ENCODE measurements at regions not wholly inside any gene's neighbourhood (a gene's known extent, or its start where the extent isn't known, plus 50 kb on each side); places are given as distances from the start of the nearest gene placed in this dataset.

- CTCF ChIA-PET: no interaction called here
- TF ChIP-seq CTCF (IDR thresholded peaks at IDR 0.05; ENCODE audit: insufficient read depth, low read length, missing control alignments): no peak
- POLR2A ChIA-PET: no interaction called here
Measured at GRCh38 chr16:35342012-35342411, 1882.6 kb downstream of the TP53TG3F start.

GRCh38 chr16:35344012-35344762 lies 1884.8 kb downstream of the TP53TG3F start:
- no peak for DNase-seq (ENCODE audit: low read depth, low spot score)
- CTCF ChIA-PET: no interaction called here
- no peak for TF ChIP-seq CTCF (IDR thresholded peaks at IDR 0.05; ENCODE audit: insufficient read depth, low read length, missing control alignments)
- no peak overlapping the region for H3K4me3 ChIP-seq (ENCODE audit: low read depth, low read length)
- POLR2A ChIA-PET: no interaction called here

More at GRCh38 chr16:35342012-35342411, 1882.6 kb downstream of the TP53TG3F start:
- no peak overlapping the region for H3K4me3 ChIP-seq (ENCODE audit: low read depth, low read length)
- no peak for DNase-seq (ENCODE audit: low read depth, low spot score)

GRCh38 chr16:35352431-35352830 lies 1893.0 kb downstream of the TP53TG3F start:
- CTCF ChIA-PET: no interaction called here
- no peak for TF ChIP-seq CTCF (IDR thresholded peaks at IDR 0.05; ENCODE audit: insufficient read depth, low read length, missing control alignments)
- POLR2A ChIA-PET: no interaction called here
- no peak for DNase-seq (ENCODE audit: low read depth, low spot score)
- no peak overlapping the region for H3K4me3 ChIP-seq (ENCODE audit: low read depth, low read length)

GRCh38 chr16:35363510-35363909 lies 1904.1 kb downstream of the TP53TG3F start:
- POLR2A ChIA-PET: no interaction called here
- H3K4me3 ChIP-seq (ENCODE audit: low read depth, low read length): no peak overlapping the region

GRCh38 chr16:35364263-35364662 lies 1904.9 kb downstream of the TP53TG3F start:
- DNase-seq (ENCODE audit: low read depth, low spot score): no peak
- TF ChIP-seq CTCF (IDR thresholded peaks at IDR 0.05; ENCODE audit: insufficient read depth, low read length, missing control alignments): no peak
- H3K4me3 ChIP-seq (ENCODE audit: low read depth, low read length): no peak overlapping the region
- ChIA-PET POLR2A (no interaction called here), CTCF (no interaction called here)

More at GRCh38 chr16:35363510-35363909, 1904.1 kb downstream of the TP53TG3F start:
- CTCF ChIA-PET: no interaction called here
- no peak for TF ChIP-seq CTCF (IDR thresholded peaks at IDR 0.05; ENCODE audit: insufficient read depth, low read length, missing control alignments)
- DNase-seq (ENCODE audit: low read depth, low spot score): no peak

GRCh38 chr16:35365675-35366074 lies 1906.3 kb downstream of the TP53TG3F start:
- POLR2A ChIA-PET: no interaction called here
- DNase-seq (ENCODE audit: low read depth, low spot score): no peak
- CTCF ChIA-PET: no interaction called here
- no peak overlapping the region for H3K4me3 ChIP-seq (ENCODE audit: low read depth, low read length)
- TF ChIP-seq CTCF (IDR thresholded peaks at IDR 0.05; ENCODE audit: insufficient read depth, low read length, missing control alignments): no peak

Data from AG04449 (cell line).